Testis (tissue), 2 donors: ENCODE measurements at regions not wholly inside any gene's neighbourhood (a gene's known extent, or its start where the extent isn't known, plus 50 kb on each side); places are given as distances from the start of the nearest gene placed in this dataset.

Source experiments
- CTCF ChIP-seq, 3 experiments: fragments of 450-650 bp in 2 of 3; fragments of 200-600 bp in 1 of 3; sonication (generic) in 1 of 3; IDR thresholded peaks; one replicate each; pipeline ENCODE4 v1.5.1; 2016 to 2019; ENCODE audit warnings: antibody characterized with exemption in 3 of 3, mild to moderate bottlenecking in 2 of 3, moderate library complexity in 1 of 3
- POLR2A ChIP-seq: fragments of 450-650 bp; IDR thresholded peaks from one replicate; pipeline ENCODE4 v1.6.1; 2017; ENCODE audit warnings: antibody characterized with exemption, mild to moderate bottlenecking, moderate library complexity

GRCh38 chr15:94736236-94736635 lies 504.9 kb downstream of the MCTP2 start:
- no peak for TF ChIP-seq CTCF (IDR thresholded peaks at IDR 0.05)
- no peak for TF ChIP-seq POLR2A
